Femur (tissue), 1 donor: ENCODE measurements at regions not wholly inside any gene's neighbourhood (a gene's known extent, or its start where the extent isn't known, plus 50 kb on each side); places are given as distances from the start of the nearest gene placed in this dataset.

Source experiments
- DNase-seq: peaks from one replicate; pipeline ENCODE4 v3.0.0-alpha.2; 2017

DNA sequence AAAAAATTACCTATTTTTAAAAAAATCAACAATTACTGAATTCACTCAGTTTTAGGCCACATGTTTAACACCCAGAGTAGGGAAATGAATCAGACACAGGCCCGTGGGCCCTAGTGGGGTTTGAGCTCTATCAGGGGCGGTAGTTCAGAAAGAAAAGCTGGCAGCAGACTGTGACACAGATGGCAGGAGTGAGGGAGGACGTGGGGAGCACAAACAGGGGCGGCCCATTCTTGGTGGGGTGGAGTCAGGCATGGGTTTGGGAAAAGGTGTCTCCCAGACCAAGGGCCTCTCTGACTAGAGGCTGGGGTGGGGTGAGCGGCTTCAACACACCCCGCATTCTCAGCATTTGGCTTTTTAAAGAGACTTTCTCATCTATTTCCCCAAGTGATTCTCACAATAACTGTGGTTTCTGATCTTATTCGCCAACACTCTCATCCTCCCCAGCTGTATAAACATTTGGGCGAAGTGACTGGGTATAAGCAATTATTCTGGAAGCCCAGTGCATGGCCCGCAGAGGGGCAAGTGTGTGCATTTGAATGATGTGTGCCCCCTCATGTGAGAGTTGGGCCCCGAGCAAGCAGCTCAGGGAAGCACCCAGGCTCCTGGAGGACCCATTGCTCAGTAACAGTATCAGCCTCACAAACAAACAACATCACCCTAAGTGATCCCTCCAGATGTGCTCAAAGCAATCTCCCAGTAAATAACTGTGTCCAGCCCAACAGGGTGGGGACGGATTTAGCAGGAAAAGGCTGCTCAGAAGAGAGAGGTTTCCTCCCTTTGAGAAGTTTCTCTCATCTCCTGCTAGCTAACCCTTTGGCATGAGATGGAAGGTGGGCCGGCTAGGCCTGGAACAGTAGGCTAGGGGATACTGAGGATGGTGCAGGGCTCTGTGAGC lies 437.6 kb upstream of the ZMIZ1 start:
- DNase-seq, result peak; percentile 48

GRCh38 chr10:78634389-78634815 lies 434.4 kb upstream of the ZMIZ1 start:
- DNase-seq, result no peak

- DNase-seq, result no peak
Observed at GRCh38 chr10:78634835-78635234, 433.9 kb upstream of the ZMIZ1 start.

GRCh38 chr10:78639629-78640028 lies 429.1 kb upstream of the ZMIZ1 start:
- no peak for DNase-seq

DNA sequence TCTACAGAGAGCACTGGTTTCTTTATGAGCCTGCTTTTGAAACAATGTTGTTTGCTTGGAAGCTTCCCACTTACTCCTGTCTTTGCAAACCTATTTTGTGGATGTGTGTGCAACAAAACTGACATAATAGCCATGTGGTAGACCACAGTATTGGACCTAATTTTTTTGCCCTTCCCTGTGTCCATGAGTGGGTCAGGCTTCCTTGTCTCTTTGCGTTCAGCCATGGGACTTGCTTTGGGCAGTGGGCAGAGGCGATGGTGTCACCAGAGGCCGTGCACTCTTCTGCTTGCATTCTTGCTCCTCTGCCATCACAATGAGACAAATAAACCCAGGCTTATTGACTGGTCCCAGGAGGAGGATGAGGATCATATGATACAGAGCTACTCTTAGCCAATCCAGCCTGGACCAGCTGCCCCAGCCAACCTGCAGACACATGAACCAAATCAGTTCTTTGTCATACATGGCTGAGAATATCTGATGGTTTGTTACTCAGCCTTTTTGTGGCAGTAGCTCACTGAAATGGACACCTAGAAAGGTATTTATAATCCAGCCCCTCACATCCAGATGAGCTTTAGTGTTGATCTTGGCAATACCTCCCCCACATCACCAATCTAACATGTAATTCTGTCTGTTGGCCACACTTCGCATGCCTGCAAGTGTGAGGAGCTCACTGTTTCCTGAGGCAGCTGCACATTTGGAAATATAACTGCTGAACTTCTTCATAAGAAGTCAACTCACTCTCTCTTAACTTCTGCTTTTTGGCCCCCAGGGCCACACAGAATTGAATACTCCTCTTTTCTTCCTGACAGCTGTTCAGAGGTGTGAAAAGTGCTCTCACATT lies 427.8 kb upstream of the ZMIZ1 start:
- DNase-seq, result peak; percentile 55

DNA sequence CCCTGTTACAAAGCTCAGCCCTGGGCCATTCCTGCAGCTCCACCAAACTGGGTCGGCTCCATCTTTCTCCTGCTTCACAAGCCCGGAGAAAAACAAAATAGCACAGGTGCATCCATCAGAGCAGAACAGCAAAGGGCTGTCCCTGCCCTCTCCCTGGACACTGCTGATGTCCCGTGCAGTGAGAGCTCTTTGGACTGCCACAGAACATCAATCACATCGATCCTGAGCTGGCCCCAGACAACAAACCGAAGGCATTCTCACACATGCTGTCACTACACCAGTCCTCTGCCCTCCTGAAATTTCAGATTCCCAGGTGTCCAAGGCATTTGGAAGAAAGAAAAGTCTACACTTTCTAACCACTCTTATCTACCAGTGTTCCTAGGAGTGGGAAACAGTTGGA lies 427.1 kb upstream of the ZMIZ1 start:
- no peak for DNase-seq

DNA sequence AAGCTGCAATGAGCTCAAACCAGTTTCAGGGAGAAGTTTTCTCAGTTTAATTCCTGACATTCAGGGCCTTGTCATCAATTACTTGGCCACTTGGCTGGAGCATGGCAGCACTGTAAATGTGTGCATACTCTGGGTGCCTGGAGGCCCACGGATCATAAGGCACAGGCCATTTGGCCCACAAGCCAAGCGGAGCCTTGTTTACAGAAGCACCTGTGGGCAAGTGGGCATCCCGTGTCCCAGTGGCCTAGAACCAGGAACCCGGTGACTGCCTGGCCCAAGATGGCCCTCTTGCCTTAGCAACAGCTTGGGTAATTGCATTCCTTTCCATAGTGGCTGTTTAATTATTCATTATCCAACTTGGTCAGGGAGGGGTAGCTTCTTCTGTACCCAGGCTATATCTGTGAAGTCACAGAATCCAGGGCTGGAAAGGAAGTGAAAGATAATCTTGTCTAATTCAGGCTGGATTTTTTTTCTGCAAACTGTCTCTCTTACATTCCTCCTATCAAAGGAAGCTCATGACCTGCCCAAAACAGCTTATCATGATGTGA lies 426.4 kb upstream of the ZMIZ1 start:
- DNase-seq, result no peak

GRCh38 chr10:78643513-78643912 lies 425.3 kb upstream of the ZMIZ1 start:
- no peak for DNase-seq

- no peak for DNase-seq
Observed at GRCh38 chr10:78644550-78644949, 424.2 kb upstream of the ZMIZ1 start.

GRCh38 chr10:78645169-78645686 lies 423.5 kb upstream of the ZMIZ1 start:
- DNase-seq, result no peak

- no peak for DNase-seq
Observed at GRCh38 chr10:78645975-78646374, 422.8 kb upstream of the ZMIZ1 start.

DNA sequence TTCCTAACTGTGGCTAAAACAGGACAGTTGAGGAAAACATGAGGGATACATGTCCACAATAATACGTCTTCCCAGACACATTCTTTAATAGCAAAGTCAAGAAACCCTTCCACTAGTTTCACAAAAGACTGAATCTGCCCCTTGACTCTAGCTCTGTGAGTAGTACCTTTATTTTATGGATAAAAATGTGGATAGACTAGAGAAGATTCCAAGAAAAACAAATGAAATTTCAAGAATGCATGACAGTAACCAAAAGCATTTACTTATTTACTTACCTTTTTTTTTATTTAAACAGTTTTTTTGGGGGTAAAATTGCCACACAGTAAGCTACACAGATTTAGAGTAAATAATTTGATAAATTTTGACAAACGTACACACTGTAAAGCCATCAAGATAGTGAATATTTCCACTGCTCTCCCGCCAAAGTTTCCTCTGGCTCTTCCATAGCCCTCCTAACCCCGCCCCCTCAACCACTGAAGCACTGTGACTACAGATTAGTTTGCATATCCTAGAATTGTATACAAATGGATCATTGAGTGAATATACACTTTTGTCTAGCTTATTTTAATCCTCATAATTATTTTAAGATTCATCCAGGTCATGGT lies 420.4 kb upstream of the ZMIZ1 start:
- no peak for DNase-seq

- no peak for DNase-seq
Observed at GRCh38 chr10:78649429-78649828, 419.3 kb upstream of the ZMIZ1 start.

DNA sequence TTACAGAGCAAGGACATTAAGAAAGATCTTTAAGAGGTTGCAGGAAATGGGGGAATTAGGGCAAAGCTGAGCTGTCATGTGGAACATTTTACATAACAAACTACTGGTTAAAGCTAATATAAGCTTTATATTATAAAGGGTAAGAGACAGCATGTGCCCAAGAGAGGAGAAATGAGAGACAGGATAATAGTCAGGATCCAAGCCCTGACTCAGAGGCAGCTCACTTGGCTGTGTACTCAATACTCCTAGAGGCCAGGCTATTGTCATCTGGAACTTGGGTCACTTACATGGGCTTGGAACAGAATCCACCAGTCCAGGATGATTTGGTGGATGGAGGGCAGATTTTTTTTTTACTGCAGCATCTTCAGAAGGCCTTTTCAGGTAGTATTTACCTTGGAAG lies 418.6 kb upstream of the ZMIZ1 start:
- DNase-seq, result no peak

GRCh38 chr10:78651287-78651686 lies 417.5 kb upstream of the ZMIZ1 start:
- DNase-seq, result no peak

GRCh38 chr10:78653555-78653954 lies 415.2 kb upstream of the ZMIZ1 start:
- DNase-seq, result no peak

GRCh38 chr10:78654047-78654590 lies 414.6 kb upstream of the ZMIZ1 start:
- DNase-seq, result no peak

- DNase-seq, result no peak
Observed at GRCh38 chr10:78655979-78656378, 412.8 kb upstream of the ZMIZ1 start.

- DNase-seq, result peak; percentile 67
Observed at GRCh38 chr10:78656417-78657162, 412.2 kb upstream of the ZMIZ1 start.

DNA sequence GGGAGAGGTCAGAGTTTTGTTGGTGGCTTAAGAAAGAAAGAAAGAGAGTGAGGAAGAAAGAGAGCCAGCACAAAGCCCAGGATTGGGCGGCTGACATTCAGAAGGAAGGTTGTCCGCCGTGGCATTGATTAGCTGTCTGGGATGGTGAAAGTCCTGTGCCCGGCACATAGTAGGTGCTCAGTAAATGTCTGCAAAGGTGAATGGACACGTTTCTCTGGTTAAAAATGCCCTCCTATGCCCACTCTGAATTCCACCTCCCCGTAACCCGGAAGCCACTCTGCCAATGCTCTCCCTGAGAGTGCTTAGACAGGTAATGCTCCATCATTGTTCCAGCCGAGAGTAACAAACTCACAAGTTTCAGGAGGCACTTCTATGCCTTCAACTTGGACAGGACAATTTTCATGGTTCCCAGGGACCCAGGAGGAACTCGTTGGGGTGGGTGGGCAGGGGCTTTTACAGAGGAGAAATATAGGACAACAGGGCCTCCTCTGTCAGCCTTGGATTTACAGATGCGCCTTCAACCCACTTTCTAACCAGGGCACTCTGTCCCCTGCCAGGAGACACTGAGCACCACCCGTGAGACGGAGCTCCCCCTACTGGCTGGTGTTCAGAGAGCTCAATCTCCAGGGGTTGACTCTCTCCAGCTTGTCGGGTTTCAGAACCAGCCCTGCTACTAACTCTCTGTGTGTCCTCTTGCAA lies 411.5 kb upstream of the ZMIZ1 start:
- DNase-seq, result peak; percentile 69

DNA sequence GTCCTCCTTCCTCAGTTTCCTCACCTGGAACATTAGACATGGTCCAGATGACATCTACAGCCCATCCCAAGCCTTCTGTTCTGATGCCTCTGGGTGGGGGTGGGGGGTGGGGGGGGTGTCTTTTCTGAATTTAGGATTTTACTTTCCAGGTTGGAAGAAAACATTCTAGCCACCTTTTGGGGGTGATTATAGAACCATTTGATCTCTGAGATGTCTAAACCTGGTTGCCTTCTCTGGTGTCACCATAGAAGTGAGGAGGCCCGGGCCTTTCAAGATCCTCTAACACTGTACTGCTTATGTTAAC lies 411.0 kb upstream of the ZMIZ1 start:
- no peak for DNase-seq
